Activated CD4-positive, alpha-beta memory T cell treated with anti-CD3 and anti-CD28 coated beads, Interleukin-2, amount 10 ng/mL, durations not matched to agents 7 days and 5 days (primary cell): ENCODE measurements at regions not wholly inside any gene's neighbourhood (a gene's known extent, or its start where the extent isn't known, plus 50 kb on each side); places are given as distances from the start of the nearest gene placed in this dataset.
A peak's percentile ranks its signal among the peaks of the same experiment; 100 is the strongest.

Source experiments
- CTCF ChIA-PET: fragments of 350-600 bp; sonication (Branson Sonifier 250); formaldehyde crosslinking; loops from one replicate; lab custom pipeline; 2021; ENCODE audit warnings: antibody characterized with exemption, inconsistent platforms; lab: Charles Lee
- POLR2A ChIA-PET: fragments of 350-600 bp; sonication (Branson Sonifier 250); formaldehyde crosslinking; loops from one replicate; lab custom pipeline; 2021; ENCODE audit warnings: antibody characterized with exemption; lab: Charles Lee
- DNase-seq: peaks from one replicate; pipeline ENCODE4 v3.0.0-alpha.2; 2020
- H3K27ac Mint-ChIP-seq: one replicate; pipeline ENCODE4 v1.8.0; 2021; ENCODE audit warnings: mild to moderate bottlenecking, mixed read lengths
- H3K27me3 Mint-ChIP-seq: one replicate; pipeline ENCODE4 v1.8.0; 2021; ENCODE audit warnings: mixed read lengths
- H3K36me3 Mint-ChIP-seq: one replicate; pipeline ENCODE4 v1.8.0; 2021; ENCODE audit warnings: low read depth, mixed read lengths
- H3K4me1 Mint-ChIP-seq: one replicate; pipeline ENCODE4 v1.8.0; 2021; ENCODE audit warnings: mixed read lengths
- H3K4me3 Mint-ChIP-seq: one replicate; pipeline ENCODE4 v1.8.0; 2021; ENCODE audit warnings: mild to moderate bottlenecking, mixed read lengths
- H3K9me3 Mint-ChIP-seq: one replicate; pipeline ENCODE4 v1.8.0; 2021; ENCODE audit warnings: mixed read lengths

GRCh38 chr7:86629-87028 lies 105.7 kb upstream of the FAM20C start:
- no peak for DNase-seq
- Mint-ChIP-seq H3K27ac (no peak overlapping the region), H3K36me3 (no peaks in the 10 kb centered on the region), H3K27me3 (no peaks in the 10 kb centered on the region), H3K4me3 (no peak overlapping the region), H3K9me3 (peaks cover 6% of the 10 kb centered on the region), H3K4me1 (peaks cover 22% of the 10 kb centered on the region)
- ChIA-PET POLR2A (no interaction called here), CTCF (no interaction called here)

- Mint-ChIP-seq H3K36me3 (no peaks in the 10 kb centered on the region), H3K4me1 (peaks cover 22% of the 10 kb centered on the region), H3K4me3 (no peak overlapping the region), H3K27ac (no peak overlapping the region), H3K9me3 (peaks cover 6% of the 10 kb centered on the region), H3K27me3 (no peaks in the 10 kb centered on the region)
- ChIA-PET CTCF (no interaction called here), POLR2A (no interaction called here)
- no peak for DNase-seq
Measured at GRCh38 chr7:87047-87446, 105.3 kb upstream of the FAM20C start.

- peak; percentile 5 for DNase-seq
- CTCF ChIA-PET = no interaction called here
Measured at GRCh38 chr7:87671-88070, 104.7 kb upstream of the FAM20C start.

GRCh38 chr7:88095-88926 lies 104.1 kb upstream of the FAM20C start:
- Mint-ChIP-seq H3K36me3 (no peaks in the 10 kb centered on the region), H3K4me3 (no peak overlapping the region), H3K4me1 (peaks cover 22% of the 10 kb centered on the region), H3K27me3 (peaks cover 2% of the 10 kb centered on the region), H3K9me3 (peaks cover 6% of the 10 kb centered on the region), H3K27ac (no peak overlapping the region)
- POLR2A ChIA-PET = no interaction called here
- CTCF ChIA-PET = no interaction called here
- DNase-seq = no peak

More at GRCh38 chr7:87671-88070, 104.7 kb upstream of the FAM20C start:
- POLR2A ChIA-PET = no interaction called here
- H3K4me1 Mint-ChIP-seq = peaks cover 22% of the 10 kb centered on the region
- H3K36me3 Mint-ChIP-seq = no peaks in the 10 kb centered on the region
- H3K4me3 Mint-ChIP-seq = no peak overlapping the region
- H3K27ac Mint-ChIP-seq = no peak overlapping the region
- H3K27me3 Mint-ChIP-seq = no peaks in the 10 kb centered on the region
- H3K9me3 Mint-ChIP-seq = peaks cover 6% of the 10 kb centered on the region

- CTCF ChIA-PET = no interaction called here
- peaks cover 2% of the 10 kb centered on the region for H3K27me3 Mint-ChIP-seq
- no peak for DNase-seq
- no peaks in the 10 kb centered on the region for H3K36me3 Mint-ChIP-seq
- no peak overlapping the region for H3K27ac Mint-ChIP-seq
- peaks cover 6% of the 10 kb centered on the region for H3K9me3 Mint-ChIP-seq
- POLR2A ChIA-PET = no interaction called here
- no peak overlapping the region for H3K4me3 Mint-ChIP-seq
- H3K4me1 Mint-ChIP-seq = peaks cover 22% of the 10 kb centered on the region
Measured at GRCh38 chr7:88927-89231, 103.5 kb upstream of the FAM20C start.

GRCh38 chr7:89232-90019 lies 102.9 kb upstream of the FAM20C start:
- Mint-ChIP-seq H3K27ac (no peak overlapping the region), H3K36me3 (no peaks in the 10 kb centered on the region), H3K9me3 (peaks cover 6% of the 10 kb centered on the region), H3K4me3 (no peak overlapping the region), H3K27me3 (peaks cover 2% of the 10 kb centered on the region), H3K4me1 (peaks cover 22% of the 10 kb centered on the region)
- ChIA-PET POLR2A (no interaction called here), CTCF (no interaction called here)
- peak; percentile 17 for DNase-seq

GRCh38 chr7:90111-91063 lies 102.0 kb upstream of the FAM20C start:
- POLR2A ChIA-PET = no interaction called here
- H3K27ac Mint-ChIP-seq = peak overlapping the region; percentile 36
- CTCF ChIA-PET = no interaction called here
- no peak overlapping the region for H3K4me3 Mint-ChIP-seq
- peaks cover 6% of the 10 kb centered on the region for H3K27me3 Mint-ChIP-seq
- peaks cover 6% of the 10 kb centered on the region for H3K9me3 Mint-ChIP-seq
- H3K4me1 Mint-ChIP-seq = peaks cover 22% of the 10 kb centered on the region
- H3K36me3 Mint-ChIP-seq = no peaks in the 10 kb centered on the region
- peak; percentile 16 for DNase-seq

- ChIA-PET POLR2A (no interaction called here), CTCF (no interaction called here)
- H3K9me3 Mint-ChIP-seq = peaks cover 6% of the 10 kb centered on the region
- no peaks in the 10 kb centered on the region for H3K36me3 Mint-ChIP-seq
- no peak overlapping the region for H3K27ac Mint-ChIP-seq
- H3K4me1 Mint-ChIP-seq = peaks cover 22% of the 10 kb centered on the region
- no peak for DNase-seq
- H3K4me3 Mint-ChIP-seq = no peak overlapping the region
- peaks cover 12% of the 10 kb centered on the region for H3K27me3 Mint-ChIP-seq
Measured at GRCh38 chr7:91396-92175, 100.8 kb upstream of the FAM20C start.

- Mint-ChIP-seq H3K27me3 (peaks cover 12% of the 10 kb centered on the region), H3K4me1 (peaks cover 22% of the 10 kb centered on the region), H3K27ac (no peak overlapping the region), H3K36me3 (no peaks in the 10 kb centered on the region), H3K4me3 (no peak overlapping the region), H3K9me3 (peaks cover 6% of the 10 kb centered on the region)
- DNase-seq = no peak
- ChIA-PET CTCF (no interaction called here), POLR2A (no interaction called here)
Measured at GRCh38 chr7:92231-92674, 100.1 kb upstream of the FAM20C start.

- CTCF ChIA-PET = no interaction called here
- no peak for DNase-seq
- no peaks in the 10 kb centered on the region for H3K36me3 Mint-ChIP-seq
- no peak overlapping the region for H3K4me3 Mint-ChIP-seq
- H3K27ac Mint-ChIP-seq = no peak overlapping the region
- H3K27me3 Mint-ChIP-seq = peaks cover 14% of the 10 kb centered on the region
- peaks cover 6% of the 10 kb centered on the region for H3K9me3 Mint-ChIP-seq
- POLR2A ChIA-PET = no interaction called here
- peaks cover 22% of the 10 kb centered on the region for H3K4me1 Mint-ChIP-seq
Measured at GRCh38 chr7:92888-93672, 99.3 kb upstream of the FAM20C start.

- Mint-ChIP-seq H3K4me1 (peaks cover 15% of the 10 kb centered on the region), H3K9me3 (peaks cover 6% of the 10 kb centered on the region), H3K36me3 (no peaks in the 10 kb centered on the region), H3K4me3 (no peak overlapping the region), H3K27me3 (peaks cover 14% of the 10 kb centered on the region), H3K27ac (no peak overlapping the region)
- no peak for DNase-seq
- ChIA-PET CTCF (no interaction called here), POLR2A (no interaction called here)
Measured at GRCh38 chr7:94251-94801, 98.0 kb upstream of the FAM20C start.
